Keratinocyte (primary cell): ENCODE measurements at regions not wholly inside any gene's neighbourhood (a gene's known extent, or its start where the extent isn't known, plus 50 kb on each side); places are given as distances from the start of the nearest gene placed in this dataset.

Source experiments
- DNase-seq: peaks from one replicate; pipeline ENCODE4 v3.0.0-alpha.2; 2011; ENCODE audit warnings: low read depth, missing footprints, low spot score
- FAIRE-seq: peaks from 2 replicates; lab custom pipeline; 2011; peaks lifted over from hg19 to GRCh38; lab: Jason Lieb, UNC
- H2AFZ ChIP-seq: 2 replicates; pipeline ENCODE4 v1.6.0; 2012; ENCODE audit warnings: low read length, control low read depth, inconsistent platforms; ENCODE audit not compliant: control insufficient read depth
- H3K27ac ChIP-seq: 2 replicates; pipeline ENCODE4 v1.5.1; 2011; ENCODE audit warnings: low read length; ENCODE audit not compliant: control insufficient read depth, insufficient read depth
- H3K27me3 ChIP-seq: 3 replicates; pipeline ENCODE4 v1.6.0; 2011; ENCODE audit warnings: low read length; ENCODE audit not compliant: control insufficient read depth, insufficient read depth; ENCODE audit errors: extremely low read depth
- H3K36me3 ChIP-seq, 2 experiments: 2 replicates in 1 of 2; 3 replicates in 1 of 2; pipeline ENCODE4 v1.5.1; 2011; ENCODE audit warnings: low read length in 2 of 2, mild to moderate bottlenecking in 1 of 2; ENCODE audit not compliant: control insufficient read depth in 2 of 2, insufficient read depth in 2 of 2; ENCODE audit errors: extremely low read depth in 1 of 2
- H3K4me1 ChIP-seq: 3 replicates; pipeline ENCODE4 v1.5.1; 2011; ENCODE audit warnings: low read length; ENCODE audit not compliant: control insufficient read depth, insufficient read depth; ENCODE audit errors: extremely low read depth
- H3K4me2 ChIP-seq: 3 replicates; pipeline ENCODE4 v1.6.0; 2011; ENCODE audit warnings: low read depth, low read length; ENCODE audit not compliant: control insufficient read depth, insufficient read depth; ENCODE audit errors: extremely low read depth
- H3K4me3 ChIP-seq, 3 experiments: fragments of 200-600 bp in 1 of 3; sonication (generic) in 1 of 3; 2 replicates in 2 of 3; 3 replicates in 1 of 3; pipeline ENCODE4 v1.5.1; 2011 to 2016; ENCODE audit warnings: low read length in 3 of 3, mild to moderate bottlenecking in 3 of 3, control low read depth in 2 of 3, inconsistent platforms in 1 of 3, low read depth in 1 of 3, mixed read lengths in 1 of 3, mixed run types in 1 of 3, moderate library complexity in 1 of 3; ENCODE audit not compliant: control insufficient read depth in 2 of 3, insufficient read depth in 2 of 3; ENCODE audit errors: extremely low read depth in 1 of 3
- H3K79me2 ChIP-seq: 2 replicates; pipeline ENCODE4 v1.6.0; 2012; ENCODE audit warnings: low read length; ENCODE audit not compliant: control insufficient read depth, insufficient read depth
- H3K9ac ChIP-seq: 3 replicates; pipeline ENCODE4 v1.6.0; 2011; ENCODE audit warnings: low read length; ENCODE audit not compliant: control insufficient read depth, insufficient read depth; ENCODE audit errors: extremely low read depth
- H3K9me1 ChIP-seq: 3 replicates; pipeline ENCODE4 v1.6.0; 2011; ENCODE audit warnings: low read length; ENCODE audit not compliant: control insufficient read depth, insufficient read depth; ENCODE audit errors: extremely low read depth
- H3K9me3 ChIP-seq: 2 replicates; pipeline ENCODE4 v1.5.1; 2012; ENCODE audit warnings: low read depth, low read length; ENCODE audit not compliant: control insufficient read depth
- H4K20me1 ChIP-seq: 3 replicates; pipeline ENCODE4 v1.6.0; 2011; ENCODE audit warnings: low read length; ENCODE audit not compliant: control insufficient read depth, insufficient read depth; ENCODE audit errors: extremely low read depth
- CTCF ChIP-seq, 3 experiments: IDR thresholded peaks in 1 of 3; conservative IDR thresholded peaks in 1 of 3; optimal IDR thresholded peaks in 1 of 3; 2 replicates in 2 of 3; 3 replicates in 1 of 3; pipeline versions ENCODE3 to v1.5.1; 2011; ENCODE audit warnings: low read length in 3 of 3, mild to moderate bottlenecking in 3 of 3, moderate library complexity in 2 of 3, control low read depth in 1 of 3, inconsistent platforms in 1 of 3; ENCODE audit not compliant: insufficient read depth in 2 of 3; ENCODE audit errors: extremely low read depth in 1 of 3
- EZH2 ChIP-seq: IDR thresholded peaks from one replicate; pipeline ENCODE4 v1.6.1; 2012; ENCODE audit warnings: inconsistent platforms, mild to moderate bottlenecking, low read length, moderate library complexity
- dilution Hi-C: fragments of 300-500 bp; cut with MboI; formaldehyde crosslinking; loops from one replicate; pipeline ENCODE4 v1.7.0; 2020; ENCODE audit warnings: low sequenced_read_pairs; ENCODE audit not compliant: extremely low pct_ligation_motif_present

GRCh38 chr12:105843561-105843960 is 295.2 kb downstream of the NUAK1 start:
- Histone ChIP-seq H3K4me3 (no peak overlapping the region), H4K20me1 (no peaks in the 10 kb centered on the region), H3K79me2 (no peaks in the 10 kb centered on the region), H3K27ac (no peak overlapping the region), H3K9ac (no peak overlapping the region), H2AFZ (no peak overlapping the region), H3K9me3 (no peaks in the 10 kb centered on the region), H3K27me3 (peaks cover 3% of the 10 kb centered on the region), H3K4me2 (no peak overlapping the region), H3K9me1 (no peaks in the 10 kb centered on the region), H3K36me3 (no peaks in the 10 kb centered on the region), H3K4me1 (no peaks in the 10 kb centered on the region)
- FAIRE-seq (no peak), DNase-seq (no peak)
- dilution Hi-C loops, result no loop called here
- no peak for TF ChIP-seq CTCF (optimal IDR thresholded peaks at IDR 0.05 in 1 of 3, IDR thresholded peaks at IDR 0.05 in 1 of 3, conservative IDR thresholded peaks at IDR 0.05 in 1 of 3; ENCODE audit: extremely low read depth in 1 of 3, insufficient read depth in 2 of 3, low read length in 3 of 3)
- TF ChIP-seq EZH2, result no peak

- Histone ChIP-seq H3K9me1 (no peaks in the 10 kb centered on the region), H3K4me3 (no peak overlapping the region), H3K36me3 (no peaks in the 10 kb centered on the region), H3K4me1 (no peaks in the 10 kb centered on the region), H3K9me3 (no peaks in the 10 kb centered on the region), H3K27me3 (no peaks in the 10 kb centered on the region), H2AFZ (no peak overlapping the region), H3K9ac (no peak overlapping the region), H3K4me2 (no peak overlapping the region), H3K27ac (no peak overlapping the region), H4K20me1 (no peaks in the 10 kb centered on the region), H3K79me2 (no peaks in the 10 kb centered on the region)
- dilution Hi-C loops, result no loop called here
- DNase-seq, result no peak
- FAIRE-seq, result no peak
- TF ChIP-seq EZH2 (no peak), CTCF (optimal IDR thresholded peaks at IDR 0.05 in 1 of 3, IDR thresholded peaks at IDR 0.05 in 1 of 3, conservative IDR thresholded peaks at IDR 0.05 in 1 of 3; ENCODE audit: extremely low read depth in 1 of 3, insufficient read depth in 2 of 3, low read length in 3 of 3) (no peak)
Observed at GRCh38 chr12:105843986-105844760, 294.6 kb downstream of the NUAK1 start.
